ENCODE measurements at regions not wholly inside any gene's neighbourhood (a gene's known extent, or its start where the extent isn't known, plus 50 kb on each side); places are given as distances from the start of the nearest gene placed in this dataset.

- ATAC-seq (no peak), FAIRE-seq (no peak), DNase-seq (ENCODE audit: low read depth in 1 of 2, low spot score in 1 of 2) (no peak)
- Histone ChIP-seq H3K27ac (no peak overlapping the region), H3K9me3 (no peaks in the 10 kb centered on the region), H3K4me1 (peaks cover 5% of the 10 kb centered on the region; the same call in 1 of the 3 replicates), H3K4me2 (no peak overlapping the region), H3K4me3 (no peak overlapping the region)
- no peak for TF ChIP-seq SREBF2 (IDR thresholded peaks at IDR 0.05)
- TF ChIP-seq RNF2 (IDR thresholded peaks at IDR 0.05; ENCODE audit: borderline replicate concordance, low read depth) = no peak
- TF ChIP-seq BHLHE40 (IDR thresholded peaks at IDR 0.05; ENCODE audit: low read depth, low read length) = no peak
- no peak for TF ChIP-seq FOSB (CRISPR knock-in tag; IDR thresholded peaks at IDR 0.05)
- TF ChIP-seq, protein P1, sequence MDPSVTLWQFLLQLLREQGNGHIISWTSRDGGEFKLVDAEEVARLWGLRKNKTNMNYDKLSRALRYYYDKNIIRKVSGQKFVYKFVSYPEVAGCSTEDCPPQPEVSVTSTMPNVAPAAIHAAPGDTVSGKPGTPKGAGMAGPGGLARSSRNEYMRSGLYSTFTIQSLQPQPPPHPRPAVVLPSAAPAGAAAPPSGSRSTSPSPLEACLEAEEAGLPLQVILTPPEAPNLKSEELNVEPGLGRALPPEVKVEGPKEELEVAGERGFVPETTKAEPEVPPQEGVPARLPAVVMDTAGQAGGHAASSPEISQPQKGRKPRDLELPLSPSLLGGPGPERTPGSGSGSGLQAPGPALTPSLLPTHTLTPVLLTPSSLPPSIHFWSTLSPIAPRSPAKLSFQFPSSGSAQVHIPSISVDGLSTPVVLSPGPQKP (IDR thresholded peaks at IDR 0.05; ENCODE audit: low read depth, low read length) = no peak
- TF ChIP-seq, protein P2, sequence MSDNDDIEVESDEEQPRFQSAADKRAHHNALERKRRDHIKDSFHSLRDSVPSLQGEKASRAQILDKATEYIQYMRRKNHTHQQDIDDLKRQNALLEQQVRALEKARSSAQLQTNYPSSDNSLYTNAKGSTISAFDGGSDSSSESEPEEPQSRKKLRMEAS (IDR thresholded peaks at IDR 0.05) = no peak
- TF ChIP-seq HES2 (IDR thresholded peaks at IDR 0.05) = no peak
- TF ChIP-seq, protein P3, sequence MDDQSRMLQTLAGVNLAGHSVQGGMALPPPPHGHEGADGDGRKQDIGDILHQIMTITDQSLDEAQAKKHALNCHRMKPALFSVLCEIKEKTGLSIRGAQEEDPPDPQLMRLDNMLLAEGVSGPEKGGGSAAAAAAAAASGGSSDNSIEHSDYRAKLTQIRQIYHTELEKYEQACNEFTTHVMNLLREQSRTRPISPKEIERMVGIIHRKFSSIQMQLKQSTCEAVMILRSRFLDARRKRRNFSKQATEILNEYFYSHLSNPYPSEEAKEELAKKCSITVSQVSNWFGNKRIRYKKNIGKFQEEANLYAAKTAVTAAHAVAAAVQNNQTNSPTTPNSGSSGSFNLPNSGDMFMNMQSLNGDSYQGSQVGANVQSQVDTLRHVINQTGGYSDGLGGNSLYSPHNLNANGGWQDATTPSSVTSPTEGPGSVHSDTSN (IDR thresholded peaks at IDR 0.05) = no peak
- TF ChIP-seq NPAS2 (CRISPR knock-in tag; IDR thresholded peaks at IDR 0.05; ENCODE audit: borderline replicate concordance) = no peak
- TF ChIP-seq MAZ (IDR thresholded peaks at IDR 0.05; ENCODE audit: borderline replicate concordance, low read depth, low read length) = no peak
- no peak for TF ChIP-seq CEBPB (IDR thresholded peaks at IDR 0.05)
- no peak for TF ChIP-seq HMGXB4 (CRISPR knock-in tag; IDR thresholded peaks at IDR 0.05; ENCODE audit: borderline replicate concordance)
- TF ChIP-seq MAFK (IDR thresholded peaks at IDR 0.05; ENCODE audit: partially characterized antibody) = no peak
- TF ChIP-seq TFCP2L1 (CRISPR knock-in tag; IDR thresholded peaks at IDR 0.05) = no peak
- WGBS (ENCODE audit: missing lambda C conversion rate) = 54% methylated on average over 4 of the region's 4 CpGs
- ChIA-PET POLR2A (no interaction called here), CTCF (no interaction called here)
Observed at GRCh38 chr1:219422811-219423598, 189.9 kb downstream of the ZC3H11B start.

GRCh38 chr1:219420913-219421312 lies 192.0 kb downstream of the ZC3H11B start:
- H3K4me1 ChIP-seq = peaks cover 5% of the 10 kb centered on the region; the same call in 1 of the 3 replicates
- CTCF ChIA-PET = no interaction called here

More at GRCh38 chr1:219420913-219421312, 192.0 kb downstream of the ZC3H11B start:
- no peak for DNase-seq (ENCODE audit: low read depth in 1 of 2, low spot score in 1 of 2)
- TF ChIP-seq JUN (IDR thresholded peaks at IDR 0.05) (no peak), ZNF302 (CRISPR knock-in tag; IDR thresholded peaks at IDR 0.05) (no peak), RCOR1 (IDR thresholded peaks at IDR 0.05; ENCODE audit: low read depth, low read length) (no peak), USF2 (IDR thresholded peaks at IDR 0.05) (no peak), NFE2L2 (conservative IDR thresholded peaks at IDR 0.05; ENCODE audit: low read length) (no peak), TFCP2L1 (CRISPR knock-in tag; IDR thresholded peaks at IDR 0.05) (no peak), CBX8 (IDR thresholded peaks at IDR 0.05) (no peak), ZC3H11A (IDR thresholded peaks at IDR 0.05) (no peak), CTCF (IDR thresholded peaks at IDR 0.05) (no peak), NR3C1 (IDR thresholded peaks at IDR 0.05) (no peak), ZSCAN20 (CRISPR knock-in tag; IDR thresholded peaks at IDR 0.05) (no peak), HEYL (CRISPR knock-in tag; IDR thresholded peaks at IDR 0.05) (no peak), JUNB (IDR thresholded peaks at IDR 0.05) (no peak), EHMT2 (IDR thresholded peaks at IDR 0.05; ENCODE audit: low read depth) (no peak), CBX2 (IDR thresholded peaks at IDR 0.05; ENCODE audit: borderline replicate concordance, low read depth) (no peak), SREBF2 (IDR thresholded peaks at IDR 0.05) (no peak)
- no peaks in the 10 kb centered on the region for H3K9me3 ChIP-seq
- FAIRE-seq = no peak
- no peak overlapping the region for H3K27ac ChIP-seq
- H3K4me3 ChIP-seq = no peak overlapping the region
- POLR2A ChIA-PET = no interaction called here
- ATAC-seq = no peak
- H3K4me2 ChIP-seq = no peak overlapping the region

All from A549 (cell line).